Gastrocnemius medialis (tissue), 4 donors: ENCODE measurements at regions not wholly inside any gene's neighbourhood (a gene's known extent, or its start where the extent isn't known, plus 50 kb on each side); places are given as distances from the start of the nearest gene placed in this dataset.

Source experiments
- ATAC-seq, 2 donors: fragments of 150-250 bp; one replicate each; pipeline ENCODE4 v1.9.1; 2016
- DNase-seq, 2 donors: peaks; one replicate each; pipeline ENCODE4 v3.0.0-alpha.2; 2019
- H3K27ac ChIP-seq, 4 donors: fragments of 200-600 bp; sonication (generic); 1 replicate in 1 of 4; 2 replicates in 3 of 4; pipeline ENCODE4 v1.5.1; 2016 to 2018; ENCODE audit warnings: mild to moderate bottlenecking in 2 of 4, moderate library complexity in 1 of 4
- H3K27me3 ChIP-seq, 3 donors: fragments of 200-600 bp; sonication (generic) in 2 of 3; 1 replicate in 1 of 3; 2 replicates in 2 of 3; pipeline versions ENCODE4 v1.5.1 to v1.6.0; 2016 to 2019; ENCODE audit warnings: mild to moderate bottlenecking in 1 of 3, moderate library complexity in 1 of 3
- H3K36me3 ChIP-seq, 2 donors: fragments of 200-600 bp; sonication (generic) in 1 of 2; one replicate each; pipeline ENCODE4 v1.5.1; 2017 to 2018
- H3K4me1 ChIP-seq, 2 donors: fragments of 200-600 bp; sonication (generic) in 1 of 2; one replicate each; pipeline ENCODE4 v1.5.1; 2016 to 2017; ENCODE audit warnings: mild to moderate bottlenecking in 2 of 2
- H3K4me3 ChIP-seq, 4 donors: fragments of 200-600 bp; sonication (generic) in 3 of 4; 1 replicate in 1 of 4; 2 replicates in 3 of 4; pipeline ENCODE4 v1.5.1; 2016 to 2019; ENCODE audit warnings: mild to moderate bottlenecking in 2 of 4
- H3K9me3 ChIP-seq, 3 donors: fragments of 200-600 bp; sonication (generic) in 2 of 3; 1 replicate in 1 of 3; 2 replicates in 2 of 3; pipeline ENCODE4 v1.5.1; 2016 to 2019
- CTCF ChIP-seq, 5 experiments: fragments of 450-650 bp in 3 of 5; fragments of 200-600 bp in 2 of 5; sonication (generic) in 2 of 5; IDR thresholded peaks in 4 of 5; conservative IDR thresholded peaks in 1 of 5; 1 replicate in 4 of 5; 2 replicates in 1 of 5; pipeline ENCODE4 v1.5.1; 2016 to 2019; ENCODE audit warnings: antibody characterized with exemption in 5 of 5, mild to moderate bottlenecking in 3 of 5, moderate library complexity in 3 of 5
- POLR2A ChIP-seq, 2 donors: fragments of 450-650 bp; IDR thresholded peaks; one replicate each; pipeline ENCODE4 v1.6.1; 2017; ENCODE audit warnings: antibody characterized with exemption in 2 of 2, mild to moderate bottlenecking in 2 of 2, moderate library complexity in 2 of 2
- in situ Hi-C, 4 donors: fragments of 200-750 bp; cut with MboI; loops; one replicate each; pipeline versions ENCODE4 v1.15.0 to v1.8.0; 2017; ENCODE audit warnings: low sequenced_read_pairs in 4 of 4
- intact Hi-C: fragments of 100-400 bp; cut with DNase I; formaldehyde crosslinking; loops from one replicate; pipeline ENCODE4 v1.15.1; 2023; ENCODE audit warnings: low total_unique reads

GRCh38 chr10:9786576-9786975 is 1231.1 kb upstream of the CELF2 start:
- in situ Hi-C loops = no loop called here
- ATAC-seq (no peak), DNase-seq (no peak)
- no peak overlapping the region for H3K27ac ChIP-seq
- no peak overlapping the region for H3K4me3 ChIP-seq
- intact Hi-C loops = no loop called here
- TF ChIP-seq CTCF (IDR thresholded peaks at IDR 0.05 in 4 of 5, conservative IDR thresholded peaks at IDR 0.05 in 1 of 5) = no peak
- TF ChIP-seq POLR2A (IDR thresholded peaks at IDR 0.05) = no peak
- H3K27me3 ChIP-seq = no peaks in the 10 kb centered on the region
- H3K36me3 ChIP-seq = no peaks in the 10 kb centered on the region
- H3K9me3 ChIP-seq = no peaks in the 10 kb centered on the region
- H3K4me1 ChIP-seq = no peaks in the 10 kb centered on the region

- Histone ChIP-seq H3K4me1 (no peaks in the 10 kb centered on the region), H3K27me3 (no peaks in the 10 kb centered on the region), H3K9me3 (no peaks in the 10 kb centered on the region), H3K36me3 (no peaks in the 10 kb centered on the region), H3K27ac (no peak overlapping the region), H3K4me3 (no peak overlapping the region)
- TF ChIP-seq POLR2A (IDR thresholded peaks at IDR 0.05) = no peak
- no peak for DNase-seq
- in situ Hi-C loops (no loop called here), intact Hi-C loops (no loop called here)
- ATAC-seq = no peak
Measured at GRCh38 chr10:9789996-9790395, 1227.7 kb upstream of the CELF2 start.

- TF ChIP-seq CTCF (IDR thresholded peaks at IDR 0.05 in 4 of 5, conservative IDR thresholded peaks at IDR 0.05 in 1 of 5) = no peak
- no peak for TF ChIP-seq POLR2A (IDR thresholded peaks at IDR 0.05)
- ATAC-seq = no peak
- Histone ChIP-seq H3K27ac (no peak overlapping the region), H3K4me1 (no peaks in the 10 kb centered on the region), H3K4me3 (no peak overlapping the region), H3K27me3 (no peaks in the 10 kb centered on the region), H3K36me3 (no peaks in the 10 kb centered on the region), H3K9me3 (no peaks in the 10 kb centered on the region)
- DNase-seq = no peak
- in situ Hi-C loops = no loop called here
- intact Hi-C loops = no loop called here
Measured at GRCh38 chr10:9792181-9792580, 1225.5 kb upstream of the CELF2 start.

GRCh38 chr10:9796564-9796963 is 1221.1 kb upstream of the CELF2 start:
- no peaks in the 10 kb centered on the region for H3K4me1 ChIP-seq
- DNase-seq (no peak), ATAC-seq (no peak)
- no peaks in the 10 kb centered on the region for H3K27me3 ChIP-seq
- no peak overlapping the region for H3K4me3 ChIP-seq
- TF ChIP-seq POLR2A (IDR thresholded peaks at IDR 0.05) = no peak
- TF ChIP-seq CTCF (IDR thresholded peaks at IDR 0.05 in 4 of 5, conservative IDR thresholded peaks at IDR 0.05 in 1 of 5) = no peak
- H3K27ac ChIP-seq = no peak overlapping the region
- no peaks in the 10 kb centered on the region for H3K9me3 ChIP-seq
- H3K36me3 ChIP-seq = no peaks in the 10 kb centered on the region
- intact Hi-C loops = no loop called here
- in situ Hi-C loops = no loop called here

GRCh38 chr10:9800011-9800410 is 1217.7 kb upstream of the CELF2 start:
- H3K27ac ChIP-seq = no peak overlapping the region
- DNase-seq (no peak), ATAC-seq (no peak)
- no peaks in the 10 kb centered on the region for H3K36me3 ChIP-seq
- H3K4me3 ChIP-seq = no peak overlapping the region
- no peaks in the 10 kb centered on the region for H3K27me3 ChIP-seq
- H3K4me1 ChIP-seq = no peaks in the 10 kb centered on the region
- intact Hi-C loops = no loop called here
- TF ChIP-seq POLR2A (IDR thresholded peaks at IDR 0.05) = no peak
- no peak for TF ChIP-seq CTCF (IDR thresholded peaks at IDR 0.05 in 4 of 5, conservative IDR thresholded peaks at IDR 0.05 in 1 of 5)
- H3K9me3 ChIP-seq = no peaks in the 10 kb centered on the region
- in situ Hi-C loops = no loop called here
